Activated naive CD4-positive, alpha-beta T cell treated with anti-CD3 and anti-CD28 coated beads, Interleukin-2, amount 50 U/mL, for 16 hours (primary cell): ENCODE measurements at regions not wholly inside any gene's neighbourhood (a gene's known extent, or its start where the extent isn't known, plus 50 kb on each side); places are given as distances from the start of the nearest gene placed in this dataset.
"Not testable (repeated sequence)": the region's sequence is repeated elsewhere in the genome, so short reads cannot be mapped to it uniquely, and the experiment has no call there.

ENCODE experiments used
- DNase-seq: peaks from one replicate; pipeline ENCODE4 v3.0.0-alpha.2; 2020

- DNase-seq, result no peak
Measured at GRCh38 chr5:159543326-159543725, 213.0 kb upstream of the IL12B start.

DNA sequence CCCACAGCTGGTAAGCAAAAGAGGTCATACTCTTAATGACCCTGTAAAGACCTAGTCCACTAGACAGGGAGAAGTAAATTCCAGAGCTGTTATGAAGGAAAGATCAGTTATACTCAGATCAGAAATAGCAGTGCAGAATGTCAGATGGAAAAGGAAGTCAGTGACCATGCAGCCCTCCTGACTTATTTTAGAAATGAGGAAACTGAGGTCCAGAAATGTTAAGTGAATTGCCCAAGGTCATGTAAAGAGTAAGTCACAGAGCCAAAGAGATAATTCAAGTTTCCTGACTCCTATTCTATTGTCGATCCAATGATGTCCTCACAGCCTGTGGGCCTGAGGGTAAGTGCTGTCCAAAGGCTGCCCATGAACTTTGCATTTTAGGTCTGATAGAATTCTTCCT, 214.9 kb upstream of the IL12B start:
- no peak for DNase-seq

DNA sequence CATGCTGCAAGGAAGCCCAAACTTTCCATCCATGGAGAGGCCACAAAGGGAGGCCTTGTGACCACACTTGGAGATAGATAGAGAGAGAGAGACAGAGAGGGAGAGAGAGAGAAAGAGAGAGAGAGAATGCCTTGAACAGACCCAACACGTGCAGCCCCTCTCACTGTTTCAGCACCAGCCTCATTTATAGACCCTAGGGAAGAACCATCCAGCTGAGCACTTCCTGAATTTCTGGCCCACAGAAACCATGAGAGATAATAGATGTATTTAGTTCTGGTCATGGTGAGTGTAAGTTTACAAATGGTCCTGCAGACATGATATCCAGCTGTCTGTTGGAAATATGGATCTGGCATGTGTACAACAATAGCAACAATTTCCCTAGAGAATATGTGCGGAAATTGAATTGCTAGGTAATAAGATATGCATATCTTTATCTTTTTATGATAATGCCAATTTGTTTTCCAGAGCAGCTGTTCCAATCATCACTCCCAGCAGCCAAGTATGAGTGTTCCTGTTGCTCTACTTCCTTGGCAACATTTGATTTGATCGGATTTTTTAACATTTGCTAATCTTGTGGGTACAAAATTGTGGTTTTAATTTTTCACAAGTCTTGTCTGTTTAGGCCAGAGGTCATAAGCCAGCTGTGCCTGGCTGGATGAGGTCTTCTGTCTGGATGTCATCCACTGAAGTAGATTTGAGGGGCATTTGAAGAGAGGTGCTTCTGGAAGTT, 217.3 kb upstream of the IL12B start:
- no peak for DNase-seq

- DNase-seq, result no peak
Measured at GRCh38 chr5:159548517-159548916, 218.2 kb upstream of the IL12B start.

DNA sequence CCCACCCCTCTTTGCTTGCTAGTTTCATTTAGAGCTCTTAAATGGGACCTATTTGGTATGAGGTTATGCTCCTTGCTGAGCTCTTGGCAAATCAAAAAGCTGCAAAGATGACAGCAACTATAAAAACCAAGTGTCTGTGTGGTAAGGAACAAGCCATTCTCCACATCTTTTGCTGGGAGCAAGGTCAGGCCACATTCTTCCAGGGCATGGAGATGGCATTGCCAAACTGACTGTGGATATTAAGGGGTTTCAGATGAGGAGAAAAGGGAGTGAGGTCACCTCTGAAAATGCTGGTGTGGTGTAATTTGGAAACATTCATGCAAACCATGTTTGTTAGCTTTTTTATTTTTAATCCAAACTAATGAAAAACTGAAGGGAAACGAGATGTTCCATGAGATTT, 218.8 kb upstream of the IL12B start:
- no peak for DNase-seq

DNA sequence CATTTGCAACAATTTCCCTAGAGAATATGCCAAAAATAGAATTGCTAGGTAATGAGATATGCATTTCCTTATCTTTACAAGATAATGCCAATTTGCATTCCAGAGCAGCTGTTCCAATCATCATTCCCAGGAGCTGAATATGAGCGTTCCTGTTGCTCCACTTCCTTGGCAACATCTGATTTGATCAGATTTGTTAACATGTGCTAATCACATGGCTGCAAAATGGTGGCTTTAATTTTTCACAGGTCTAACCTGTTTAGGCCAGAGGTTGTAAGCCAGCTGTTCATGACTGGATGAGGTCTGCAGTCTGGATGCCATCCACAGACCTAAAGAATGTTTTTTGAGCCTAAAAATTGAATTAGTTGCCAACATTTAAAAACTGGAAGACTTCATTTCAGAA, 220.7 kb upstream of the IL12B start:
- no peak for DNase-seq

GRCh38 chr5:159552751-159553150, 222.5 kb upstream of the IL12B start:
- DNase-seq, result no peak

- no peak for DNase-seq
Measured at GRCh38 chr5:159553792-159554191, 223.5 kb upstream of the IL12B start.

- DNase-seq, result no peak
Measured at GRCh38 chr5:159555084-159555483, 224.8 kb upstream of the IL12B start.

- no peak for DNase-seq
Measured at GRCh38 chr5:159559337-159559736, 229.1 kb upstream of the IL12B start.

- DNase-seq, result no peak
Measured at GRCh38 chr5:159560088-159560487, 229.8 kb upstream of the IL12B start.

GRCh38 chr5:159564031-159564430, 233.7 kb upstream of the IL12B start:
- DNase-seq, result no peak

DNA sequence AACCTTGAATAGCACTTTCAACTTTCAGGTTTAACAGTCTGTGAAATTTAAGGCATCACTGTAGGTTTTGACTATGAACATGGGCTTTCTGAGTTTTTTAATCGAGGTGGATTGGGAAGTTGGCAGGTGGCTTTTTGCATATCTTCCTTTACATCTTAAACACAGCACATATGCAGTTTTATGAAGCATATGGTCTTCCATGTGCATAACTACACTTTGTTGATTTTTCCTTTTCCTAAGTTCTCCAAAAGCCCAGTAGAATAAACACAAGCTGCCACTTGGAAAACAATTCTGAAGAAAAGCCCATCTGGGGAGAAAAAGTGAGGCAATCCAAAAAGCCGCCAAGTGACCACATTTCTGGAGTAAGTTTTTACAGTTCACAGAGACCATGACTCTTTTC, 236.5 kb upstream of the IL12B start:
- no peak for DNase-seq

GRCh38 chr5:159567461-159567860, 237.2 kb upstream of the IL12B start:
- DNase-seq, result no peak

DNA sequence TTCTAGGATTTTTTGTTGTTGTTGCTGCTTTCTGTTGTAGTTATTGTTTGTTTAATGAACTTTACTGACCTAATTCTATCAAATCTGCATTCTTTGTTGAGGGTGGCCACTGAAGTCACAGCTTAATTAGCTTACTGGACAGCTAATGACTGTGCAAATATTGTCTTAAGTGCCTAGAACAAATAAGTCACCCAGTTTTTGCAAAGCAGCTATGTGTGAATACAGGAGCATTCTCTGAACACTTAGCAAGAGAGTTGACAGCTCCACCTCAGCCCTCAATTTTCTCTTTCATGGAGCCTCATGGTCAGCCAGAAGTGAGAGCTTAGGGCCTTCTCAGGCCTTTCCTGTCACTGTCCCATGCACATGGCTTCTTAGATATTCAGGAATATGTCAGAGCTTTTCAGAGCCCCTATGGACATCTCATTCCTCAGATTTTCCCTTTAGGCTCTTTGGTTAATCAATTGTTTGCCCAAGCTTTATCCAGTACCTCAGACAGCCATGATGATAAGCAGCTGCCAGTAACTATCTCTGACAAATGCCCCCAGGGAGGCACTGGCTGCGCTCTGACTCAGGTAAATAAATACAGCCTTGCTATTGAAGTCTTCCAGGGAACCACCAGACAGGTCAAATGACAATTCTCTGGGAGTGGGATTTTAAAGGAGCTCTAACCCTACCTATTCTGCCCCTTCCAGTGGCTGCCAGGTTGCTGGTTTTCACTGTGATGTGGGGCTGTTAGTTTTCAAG, 241.4 kb upstream of the IL12B start:
- DNase-seq, result no peak

DNA sequence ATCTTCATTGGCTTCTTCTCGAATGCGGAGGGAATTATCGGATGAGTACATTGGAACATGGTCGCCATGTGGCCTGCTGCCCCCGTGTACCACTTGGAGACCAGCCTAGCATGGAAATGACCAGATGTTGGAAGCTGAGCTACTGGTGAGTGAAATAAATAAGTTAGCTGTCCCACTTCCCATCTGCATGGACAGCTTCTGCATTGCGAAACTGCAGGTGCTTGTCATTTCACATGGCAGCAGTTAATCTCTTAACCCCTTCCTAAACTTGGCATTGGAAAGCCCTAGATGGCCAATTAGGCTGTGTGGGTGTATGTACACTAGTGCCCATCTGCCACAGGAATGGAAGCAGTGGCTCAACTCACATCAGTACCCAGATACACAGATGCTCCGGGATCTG, 246.6 kb upstream of the IL12B start:
- no peak for DNase-seq

DNA sequence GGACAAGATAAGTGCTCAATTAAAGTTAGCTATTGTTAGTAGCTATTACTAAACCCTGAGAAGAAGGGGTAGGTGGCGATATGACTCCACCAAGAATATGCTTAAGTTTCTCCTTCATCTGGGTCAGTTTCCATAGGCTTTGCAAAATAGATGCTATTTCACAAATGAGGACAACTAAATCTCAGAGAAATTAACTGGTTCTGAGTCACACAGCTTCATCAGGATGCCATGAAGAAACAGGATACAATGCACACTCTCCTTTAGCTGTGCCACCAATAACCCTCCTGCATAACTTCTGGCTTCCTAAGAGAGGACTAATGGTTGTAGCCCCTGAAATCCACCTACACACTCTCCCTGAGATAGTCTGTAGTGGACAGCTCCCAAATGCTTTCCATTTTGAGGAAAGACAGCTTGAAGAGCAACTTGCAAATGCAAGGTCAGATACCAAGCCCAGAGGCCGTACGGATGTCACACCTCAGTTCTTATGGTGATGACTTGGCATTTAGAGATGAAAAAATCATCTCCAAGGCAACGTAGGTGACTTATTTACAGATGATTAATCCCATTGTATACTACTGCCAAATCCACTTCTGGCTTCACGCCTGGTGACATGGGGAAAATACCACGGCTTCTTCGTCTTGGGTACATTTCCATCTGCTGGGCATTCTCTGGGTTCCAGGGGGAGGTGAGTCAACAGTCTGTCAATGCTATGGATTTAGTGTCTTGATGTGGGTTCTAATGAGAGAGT, 251.4 kb upstream of the IL12B start:
- no peak for DNase-seq

DNA sequence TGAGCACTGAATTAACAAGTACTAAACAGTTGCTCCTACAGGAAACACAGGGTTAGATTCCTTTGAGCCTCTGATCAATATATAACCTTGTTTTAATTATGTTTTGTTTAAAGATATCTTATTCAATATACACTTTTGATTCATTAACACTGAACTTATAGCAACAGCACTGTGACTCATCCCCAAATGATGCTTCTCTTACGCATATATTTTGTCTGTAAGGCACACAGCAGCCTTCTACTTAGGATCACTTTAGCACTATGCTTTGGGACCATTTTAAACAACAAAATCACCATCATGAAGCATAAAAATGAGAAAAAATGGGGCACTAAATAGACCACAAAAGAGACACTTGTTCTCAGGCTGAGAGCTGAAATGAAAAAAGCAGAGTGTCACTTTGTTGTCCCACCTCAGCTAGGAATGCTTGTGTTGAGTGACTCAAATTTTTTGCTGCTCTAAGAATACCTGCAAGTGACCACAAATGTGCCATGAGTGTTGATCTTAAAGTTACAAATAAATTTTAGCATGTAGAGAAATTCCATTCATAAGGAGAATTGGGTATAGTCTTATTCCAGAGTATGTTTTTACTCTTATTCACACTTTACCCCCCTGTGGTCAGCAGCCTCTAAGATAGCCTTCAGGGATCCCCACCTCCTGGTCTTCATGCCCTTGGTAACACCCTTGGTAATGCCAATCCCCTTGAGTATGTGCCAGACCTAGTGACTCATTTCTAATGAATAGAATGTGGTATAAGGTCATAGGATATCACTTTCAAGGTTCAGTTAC, 252.7 kb upstream of the IL12B start:
- no peak for DNase-seq

GRCh38 chr5:159586921-159587320, 256.6 kb upstream of the IL12B start:
- no peak for DNase-seq

DNA sequence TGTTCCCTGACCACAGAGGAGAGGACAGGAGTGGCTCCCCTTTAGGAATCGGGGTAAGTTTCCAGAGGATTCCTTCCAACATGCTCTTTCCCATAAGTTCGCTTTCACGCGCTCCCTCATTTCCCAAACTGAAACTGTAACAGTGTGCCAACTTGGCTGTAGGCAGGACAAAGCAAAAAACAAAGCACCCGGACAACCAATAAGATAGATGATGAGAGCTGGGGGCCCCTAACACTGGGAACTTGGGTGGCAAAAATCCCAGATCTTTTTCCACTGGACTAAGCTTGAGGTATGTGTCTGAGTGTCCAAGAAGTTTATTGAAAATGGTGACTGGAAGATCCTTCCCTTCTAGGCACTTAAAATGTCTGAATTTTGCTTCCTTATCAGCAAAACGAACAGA, 258.7 kb upstream of the IL12B start:
- no peak for DNase-seq

GRCh38 chr5:159593518-159594073, 263.3 kb upstream of the IL12B start:
- DNase-seq, result no peak

- not testable (repeated sequence) for DNase-seq
Measured at GRCh38 chr5:159595561-159595960, 265.3 kb upstream of the IL12B start.

- DNase-seq, result no peak
Measured at GRCh38 chr5:159601216-159601615, 270.9 kb upstream of the IL12B start.
